GM12878 (cell line): ENCODE measurements at regions not wholly inside any gene's neighbourhood (a gene's known extent, or its start where the extent isn't known, plus 50 kb on each side); places are given as distances from the start of the nearest gene placed in this dataset.

Experiments used
- JUNB ChIP-seq: IDR thresholded peaks from 2 replicates; pipeline ENCODE4 v1.6.1; 2016; ENCODE audit warnings: antibody characterized with exemption, mild to moderate bottlenecking
- TAF1 ChIP-seq: IDR thresholded peaks from 2 replicates; pipeline ENCODE4 v1.6.1; 2011; ENCODE audit warnings: mild to moderate bottlenecking, low read depth, low read length, borderline replicate concordance
- TF ChIP-seq, protein P1 (sequence below), 3 experiments: IDR thresholded peaks in 2 of 3; conservative IDR thresholded peaks in 1 of 3; 2 replicates each; pipeline ENCODE4 v1.5.1; 2011; ENCODE audit warnings: low read depth in 3 of 3, low read length in 3 of 3, mild to moderate bottlenecking in 3 of 3, control low read depth in 2 of 3, moderate library complexity in 2 of 3, inconsistent platforms in 1 of 3, mixed read lengths in 1 of 3; ENCODE audit not compliant: control insufficient read depth in 2 of 3, insufficient read depth in 1 of 3; ENCODE audit errors: extremely low read depth in 1 of 3
- TF ChIP-seq, protein P2 (sequence below): IDR thresholded peaks from 2 replicates; pipeline ENCODE4 v1.6.1; 2012; ENCODE audit warnings: low read depth, low read length, improper control_type of control experiment
- TF ChIP-seq, protein P3 (sequence below): fragments of 450-650 bp; IDR thresholded peaks from 2 replicates; pipeline ENCODE4 v1.6.1; 2014; ENCODE audit warnings: mild to moderate bottlenecking

DNA sequence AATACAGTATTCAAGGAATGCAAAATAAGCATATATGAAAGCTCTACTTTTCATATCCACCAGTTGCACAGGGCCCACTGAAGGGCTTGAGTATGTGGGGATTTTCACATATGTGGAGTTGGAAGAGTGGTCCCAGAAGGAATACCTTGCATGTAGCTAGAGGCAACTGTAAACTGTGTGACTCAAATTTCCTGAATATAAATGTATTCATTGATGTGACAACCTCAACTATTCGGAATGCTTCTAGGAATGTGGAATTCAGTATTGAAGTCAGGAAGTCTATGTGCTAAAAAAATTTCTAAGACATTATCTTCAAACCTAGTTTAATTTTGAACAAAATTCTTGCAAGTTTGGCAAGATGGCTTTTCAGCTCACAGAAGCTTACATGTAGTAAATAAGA lies 695.5 kb upstream of the SEMA3D start:
- TF ChIP-seq JUNB (no peak), TAF1 (no peak)
- TF ChIP-seq, protein P1, sequence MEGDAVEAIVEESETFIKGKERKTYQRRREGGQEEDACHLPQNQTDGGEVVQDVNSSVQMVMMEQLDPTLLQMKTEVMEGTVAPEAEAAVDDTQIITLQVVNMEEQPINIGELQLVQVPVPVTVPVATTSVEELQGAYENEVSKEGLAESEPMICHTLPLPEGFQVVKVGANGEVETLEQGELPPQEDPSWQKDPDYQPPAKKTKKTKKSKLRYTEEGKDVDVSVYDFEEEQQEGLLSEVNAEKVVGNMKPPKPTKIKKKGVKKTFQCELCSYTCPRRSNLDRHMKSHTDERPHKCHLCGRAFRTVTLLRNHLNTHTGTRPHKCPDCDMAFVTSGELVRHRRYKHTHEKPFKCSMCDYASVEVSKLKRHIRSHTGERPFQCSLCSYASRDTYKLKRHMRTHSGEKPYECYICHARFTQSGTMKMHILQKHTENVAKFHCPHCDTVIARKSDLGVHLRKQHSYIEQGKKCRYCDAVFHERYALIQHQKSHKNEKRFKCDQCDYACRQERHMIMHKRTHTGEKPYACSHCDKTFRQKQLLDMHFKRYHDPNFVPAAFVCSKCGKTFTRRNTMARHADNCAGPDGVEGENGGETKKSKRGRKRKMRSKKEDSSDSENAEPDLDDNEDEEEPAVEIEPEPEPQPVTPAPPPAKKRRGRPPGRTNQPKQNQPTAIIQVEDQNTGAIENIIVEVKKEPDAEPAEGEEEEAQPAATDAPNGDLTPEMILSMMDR (IDR thresholded peaks at IDR 0.05 in 2 of 3, conservative IDR thresholded peaks at IDR 0.05 in 1 of 3; ENCODE audit: control insufficient read depth in 2 of 3, extremely low read depth in 1 of 3, insufficient read depth in 1 of 3, low read depth in 3 of 3, low read length in 3 of 3) = no peak
- TF ChIP-seq, protein P2, sequence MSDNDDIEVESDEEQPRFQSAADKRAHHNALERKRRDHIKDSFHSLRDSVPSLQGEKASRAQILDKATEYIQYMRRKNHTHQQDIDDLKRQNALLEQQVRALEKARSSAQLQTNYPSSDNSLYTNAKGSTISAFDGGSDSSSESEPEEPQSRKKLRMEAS = no peak
- TF ChIP-seq, protein P3, sequence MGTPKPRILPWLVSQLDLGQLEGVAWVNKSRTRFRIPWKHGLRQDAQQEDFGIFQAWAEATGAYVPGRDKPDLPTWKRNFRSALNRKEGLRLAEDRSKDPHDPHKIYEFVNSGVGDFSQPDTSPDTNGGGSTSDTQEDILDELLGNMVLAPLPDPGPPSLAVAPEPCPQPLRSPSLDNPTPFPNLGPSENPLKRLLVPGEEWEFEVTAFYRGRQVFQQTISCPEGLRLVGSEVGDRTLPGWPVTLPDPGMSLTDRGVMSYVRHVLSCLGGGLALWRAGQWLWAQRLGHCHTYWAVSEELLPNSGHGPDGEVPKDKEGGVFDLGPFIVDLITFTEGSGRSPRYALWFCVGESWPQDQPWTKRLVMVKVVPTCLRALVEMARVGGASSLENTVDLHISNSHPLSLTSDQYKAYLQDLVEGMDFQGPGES = no peak
